ENCODE measurements at regions not wholly inside any gene's neighbourhood (a gene's known extent, or its start where the extent isn't known, plus 50 kb on each side); places are given as distances from the start of the nearest gene placed in this dataset.

- H3K4ac ChIP-seq (ENCODE audit: low read depth, low read length): no peak overlapping the region
- CTCF ChIA-PET: no interaction called here
- H3K9me1 ChIP-seq (ENCODE audit: insufficient read depth, low read length): no peaks in the 10 kb centered on the region
- H4K20me1 ChIP-seq (ENCODE audit: insufficient read depth, low read length): no peaks in the 10 kb centered on the region
- H2AK5ac ChIP-seq (ENCODE audit: low read depth, low read length): no peak overlapping the region
- no peak overlapping the region for H2AK9ac ChIP-seq (replicated peaks; ENCODE audit: low read depth, low read length, poor library complexity)
- H4K91ac ChIP-seq (ENCODE audit: insufficient read depth, low read depth, low read length): no peak overlapping the region
- no CpG with 5 or more reads among the region's 1 CpG for WGBS, 2 experiments (ENCODE audit: extremely low coverage in 2 of 2, insufficient read length in 1 of 2)
- no peak overlapping the region for H2AFZ ChIP-seq (replicated peaks; ENCODE audit: low read length, poor library complexity)
- H3K4me3 ChIP-seq (ENCODE audit: insufficient read depth, low read depth, low read length): no peak overlapping the region
- H3K4me1 ChIP-seq (ENCODE audit: control insufficient read depth, insufficient read depth, low read length): no peaks in the 10 kb centered on the region
- no peaks in the 10 kb centered on the region for H3K36me3 ChIP-seq (ENCODE audit: control insufficient read depth, insufficient read depth, low read length)
- H3K79me1 ChIP-seq (ENCODE audit: low read depth in 1 of 2, low read length in 2 of 2): no peaks in the 10 kb centered on the region
- no peak overlapping the region for H2BK20ac ChIP-seq (ENCODE audit: low read depth, low read length)
- H3K27me3 ChIP-seq (ENCODE audit: control insufficient read depth, insufficient read depth, low read length): no peaks in the 10 kb centered on the region
- no peak overlapping the region for H2BK120ac ChIP-seq (ENCODE audit: low read depth, low read length)
- no peak overlapping the region for H3K18ac ChIP-seq (ENCODE audit: low read depth, low read length)
- no peak overlapping the region for H4K5ac ChIP-seq (ENCODE audit: low read depth, low read length)
- H3K56ac ChIP-seq (ENCODE audit: extremely low read depth, insufficient read depth, low read length): no peak overlapping the region
- intact Hi-C loops (cut with micrococcal nuclease) (no loop called here), in situ Hi-C loops (cut with MboI; ENCODE audit: low sequenced_read_pairs) (no loop called here), dilution Hi-C loops (cut with HindIII; ENCODE audit: low sequenced_read_pairs, unreplicated experiment) (no loop called here)
- no peak overlapping the region for H3K9ac ChIP-seq (ENCODE audit: low read depth, low read length)
- no peak for DNase-seq
- TF ChIP-seq USF2 (IDR thresholded peaks at IDR 0.05; ENCODE audit: low read depth, low read length): no peak
- no peak for TF ChIP-seq CHD1 (IDR thresholded peaks at IDR 0.05; ENCODE audit: low read depth, low read length)
- no peak for TF ChIP-seq MAFK (IDR thresholded peaks at IDR 0.05; ENCODE audit: low read depth, low read length)
- TF ChIP-seq BHLHE40 (IDR thresholded peaks at IDR 0.05; ENCODE audit: low read depth, low read length): no peak
- no peak for TF ChIP-seq CTCF (conservative IDR thresholded peaks at IDR 0.05; ENCODE audit: low read depth, low read length)
- no peak for TF ChIP-seq FOS (IDR thresholded peaks at IDR 0.05; ENCODE audit: low read depth, low read length)
- no peak for TF ChIP-seq NFE2L2 (IDR thresholded peaks at IDR 0.05; ENCODE audit: low read depth, low read length)
- no peak for TF ChIP-seq CEBPB (IDR thresholded peaks at IDR 0.05; ENCODE audit: low read depth, low read length)
- TF ChIP-seq MXI1 (IDR thresholded peaks at IDR 0.05; ENCODE audit: borderline replicate concordance, low read depth, low read length): no peak
- TF ChIP-seq POLR2A (IDR thresholded peaks at IDR 0.05; ENCODE audit: low read depth, low read length): no peak
- no peak for TF ChIP-seq MAZ (IDR thresholded peaks at IDR 0.05; ENCODE audit: borderline replicate concordance, low read depth, low read length)
- TF ChIP-seq RAD21 (IDR thresholded peaks at IDR 0.05; ENCODE audit: low read length): no peak
- TF ChIP-seq ELK1 (IDR thresholded peaks at IDR 0.05; ENCODE audit: borderline replicate concordance, low read depth, low read length): no peak
- no peak for TF ChIP-seq RFX5 (IDR thresholded peaks at IDR 0.05; ENCODE audit: low read depth, low read length)
- TF ChIP-seq RCOR1 (IDR thresholded peaks at IDR 0.05; ENCODE audit: insufficient replicate concordance, low read length): no peak
- TF ChIP-seq SMC3 (IDR thresholded peaks at IDR 0.05; ENCODE audit: low read depth, low read length): no peak
- no peak overlapping the region for H3K23ac ChIP-seq (ENCODE audit: low read depth, low read length)
- ATAC-seq (ENCODE audit: low read depth): no peak
- H4K8ac ChIP-seq (ENCODE audit: low read depth in 2 of 2, low read length in 2 of 2): no peak overlapping the region
- no peak overlapping the region for H3K27ac ChIP-seq (ENCODE audit: insufficient read depth, low read length)
- BruUV-seq (replicated peaks): no TSS peak
- no peak overlapping the region for H2BK5ac ChIP-seq (ENCODE audit: low read depth, low read length, poor library complexity, severe bottlenecking)
- no peak overlapping the region for H3K4me2 ChIP-seq (ENCODE audit: low read depth, low read length)
- POLR2A ChIA-PET (ENCODE audit: unreplicated experiment): no interaction called here
- H3K9me3 ChIP-seq (ENCODE audit: control insufficient read depth, insufficient read depth, low read length): no peaks in the 10 kb centered on the region; the same call in 1 of the 2 replicates
- no peak overlapping the region for H3K14ac ChIP-seq (replicated peaks; ENCODE audit: low read depth, low read length)
- no peak overlapping the region for H2BK15ac ChIP-seq (ENCODE audit: low read depth, low read length)
These were observed 540.9 kb upstream of the SGCD start for GRCh38 chr5:155786108-155786507.
